ENCODE measurements at regions not wholly inside any gene's neighbourhood (a gene's known extent, or its start where the extent isn't known, plus 50 kb on each side); places are given as distances from the start of the nearest gene placed in this dataset.

- Histone ChIP-seq H3K36me3 (replicated peaks in 1 of 2; ENCODE audit: control insufficient read depth in 2 of 2, insufficient read depth in 2 of 2, low read length in 2 of 2) (no peaks in the 10 kb centered on the region), H3K4me2 (ENCODE audit: insufficient read depth, low read length, poor library complexity, severe bottlenecking) (no peak overlapping the region), H3K4me3 (ENCODE audit: low read length in 2 of 2) (no peak overlapping the region), H2BK12ac (ENCODE audit: low read length) (no peak overlapping the region), H3K79me1 (ENCODE audit: low read depth, low read length) (no peaks in the 10 kb centered on the region), H4K91ac (ENCODE audit: low read depth, low read length, poor library complexity) (no peak overlapping the region), H3K27me3 (ENCODE audit: control insufficient read depth in 3 of 3, insufficient read depth in 3 of 3, low read depth in 1 of 3, low read length in 3 of 3) (no peaks in the 10 kb centered on the region), H3K14ac (ENCODE audit: low read length) (no peak overlapping the region), H3K27ac (replicated peaks; ENCODE audit: low read length) (no peak overlapping the region), H3K9ac (ENCODE audit: low read depth, low read length, poor library complexity) (no peak overlapping the region), H3K18ac (ENCODE audit: low read length) (no peak overlapping the region), H3K4me1 (ENCODE audit: control insufficient read depth in 2 of 2, insufficient read depth in 1 of 2, low read depth in 1 of 2, low read length in 2 of 2) (peaks cover 0 to 2% of the 10 kb centered on the region in 2 donors), H3K4ac (ENCODE audit: low read length) (no peak overlapping the region), H3K23ac (ENCODE audit: low read depth, low read length, poor library complexity) (no peak overlapping the region), H2BK120ac (ENCODE audit: low read depth, low read length) (no peak overlapping the region), H2BK15ac (ENCODE audit: low read length) (no peak overlapping the region), H3K9me3 (replicated peaks in 1 of 2; ENCODE audit: control insufficient read depth in 2 of 2, insufficient read depth in 1 of 2, low read depth in 1 of 2, low read length in 2 of 2) (no peaks in the 10 kb centered on the region), H4K8ac (ENCODE audit: low read depth, low read length) (no peak overlapping the region), H2AK5ac (ENCODE audit: low read depth, low read length) (no peak overlapping the region), H2BK5ac (ENCODE audit: low read length) (no peak overlapping the region), H2AFZ (ENCODE audit: low read length) (no peak overlapping the region)
- no CpG with 5 or more reads among the region's 2 CpGs for WGBS, 2 donors (ENCODE audit: extremely low coverage in 2 of 2, insufficient read length in 2 of 2, insufficient replicate concordance in 1 of 2)
- DNase-seq (ENCODE audit: low spot score): no peak
Observed at GRCh38 chr13:34720618-34721017, 221.5 kb upstream of the NBEA start.

- H3K27me3 ChIP-seq (ENCODE audit: control insufficient read depth in 3 of 3, insufficient read depth in 3 of 3, low read depth in 1 of 3, low read length in 3 of 3): no peaks in the 10 kb centered on the region
Observed at GRCh38 chr13:34721631-34722595, 220.2 kb upstream of the NBEA start.

GRCh38 chr13:34722922-34723321, 219.1 kb upstream of the NBEA start:
- no peak overlapping the region for H3K18ac ChIP-seq (ENCODE audit: low read length)
- DNase-seq (ENCODE audit: low spot score): no peak
- H3K36me3 ChIP-seq (replicated peaks in 1 of 2; ENCODE audit: control insufficient read depth in 2 of 2, insufficient read depth in 2 of 2, low read length in 2 of 2): no peaks in the 10 kb centered on the region
- H3K9me3 ChIP-seq (replicated peaks in 1 of 2; ENCODE audit: control insufficient read depth in 2 of 2, insufficient read depth in 1 of 2, low read depth in 1 of 2, low read length in 2 of 2): no peaks in the 10 kb centered on the region
- H3K23ac ChIP-seq (ENCODE audit: low read depth, low read length, poor library complexity): no peak overlapping the region
- H2BK5ac ChIP-seq (ENCODE audit: low read length): no peak overlapping the region
- H2BK12ac ChIP-seq (ENCODE audit: low read length): no peak overlapping the region
- no peak overlapping the region for H2BK120ac ChIP-seq (ENCODE audit: low read depth, low read length)
- H3K4me3 ChIP-seq (ENCODE audit: low read length in 2 of 2): no peak overlapping the region
- no peaks in the 10 kb centered on the region for H3K79me1 ChIP-seq (ENCODE audit: low read depth, low read length)
- H2BK15ac ChIP-seq (ENCODE audit: low read length): no peak overlapping the region
- H4K91ac ChIP-seq (ENCODE audit: low read depth, low read length, poor library complexity): no peak overlapping the region
- H4K8ac ChIP-seq (ENCODE audit: low read depth, low read length): no peak overlapping the region
- peaks cover 0 to 2% of the 10 kb centered on the region in 2 donors for H3K4me1 ChIP-seq (ENCODE audit: control insufficient read depth in 2 of 2, insufficient read depth in 1 of 2, low read depth in 1 of 2, low read length in 2 of 2)
- H3K4ac ChIP-seq (ENCODE audit: low read length): no peak overlapping the region
- no peak overlapping the region for H2AK5ac ChIP-seq (ENCODE audit: low read depth, low read length)
- no peak overlapping the region for H3K9ac ChIP-seq (ENCODE audit: low read depth, low read length, poor library complexity)
- H3K4me2 ChIP-seq (ENCODE audit: insufficient read depth, low read length, poor library complexity, severe bottlenecking): no peak overlapping the region
- no peaks in the 10 kb centered on the region for H3K27me3 ChIP-seq (ENCODE audit: control insufficient read depth in 3 of 3, insufficient read depth in 3 of 3, low read depth in 1 of 3, low read length in 3 of 3)
- H3K27ac ChIP-seq (replicated peaks; ENCODE audit: low read length): no peak overlapping the region
- H2AFZ ChIP-seq (ENCODE audit: low read length): no peak overlapping the region
- H3K14ac ChIP-seq (ENCODE audit: low read length): no peak overlapping the region

More at GRCh38 chr13:34721631-34722595, 220.2 kb upstream of the NBEA start:
- no peaks in the 10 kb centered on the region for H3K79me1 ChIP-seq (ENCODE audit: low read depth, low read length)
- DNase-seq (ENCODE audit: low spot score): no peak
- H2BK120ac ChIP-seq (ENCODE audit: low read depth, low read length): no peak overlapping the region
- no peak overlapping the region for H3K4me3 ChIP-seq (ENCODE audit: low read length in 2 of 2)
- WGBS, 2 donors (ENCODE audit: extremely low coverage in 2 of 2, insufficient read length in 2 of 2, insufficient replicate concordance in 1 of 2): no CpG with 5 or more reads among the region's 3 CpGs
- no peaks in the 10 kb centered on the region for H3K36me3 ChIP-seq (replicated peaks in 1 of 2; ENCODE audit: control insufficient read depth in 2 of 2, insufficient read depth in 2 of 2, low read length in 2 of 2)
- H3K18ac ChIP-seq (ENCODE audit: low read length): no peak overlapping the region
- H3K9ac ChIP-seq (ENCODE audit: low read depth, low read length, poor library complexity): no peak overlapping the region
- H3K4me2 ChIP-seq (ENCODE audit: insufficient read depth, low read length, poor library complexity, severe bottlenecking): no peak overlapping the region
- H3K9me3 ChIP-seq (replicated peaks in 1 of 2; ENCODE audit: control insufficient read depth in 2 of 2, insufficient read depth in 1 of 2, low read depth in 1 of 2, low read length in 2 of 2): no peaks in the 10 kb centered on the region
- no peak overlapping the region for H3K23ac ChIP-seq (ENCODE audit: low read depth, low read length, poor library complexity)
- no peak overlapping the region for H2AFZ ChIP-seq (ENCODE audit: low read length)
- no peak overlapping the region for H3K14ac ChIP-seq (ENCODE audit: low read length)
- no peak overlapping the region for H3K27ac ChIP-seq (replicated peaks; ENCODE audit: low read length)
- H2BK12ac ChIP-seq (ENCODE audit: low read length): no peak overlapping the region
- H4K8ac ChIP-seq (ENCODE audit: low read depth, low read length): no peak overlapping the region
- peaks cover 0 to 2% of the 10 kb centered on the region in 2 donors for H3K4me1 ChIP-seq (ENCODE audit: control insufficient read depth in 2 of 2, insufficient read depth in 1 of 2, low read depth in 1 of 2, low read length in 2 of 2)
- H2BK5ac ChIP-seq (ENCODE audit: low read length): no peak overlapping the region
- H2AK5ac ChIP-seq (ENCODE audit: low read depth, low read length): no peak overlapping the region
- H2BK15ac ChIP-seq (ENCODE audit: low read length): no peak overlapping the region
- H4K91ac ChIP-seq (ENCODE audit: low read depth, low read length, poor library complexity): no peak overlapping the region
- no peak overlapping the region for H3K4ac ChIP-seq (ENCODE audit: low read length)

GRCh38 chr13:34730961-34731360, 211.1 kb upstream of the NBEA start:
- no peak overlapping the region for H2BK5ac ChIP-seq (ENCODE audit: low read length)
- WGBS, 2 donors (ENCODE audit: extremely low coverage in 2 of 2, insufficient read length in 2 of 2, insufficient replicate concordance in 1 of 2): no CpG with 5 or more reads among the region's 2 CpGs
- no peak overlapping the region for H2AK5ac ChIP-seq (ENCODE audit: low read depth, low read length)
- H3K79me1 ChIP-seq (ENCODE audit: low read depth, low read length): no peaks in the 10 kb centered on the region
- H3K27me3 ChIP-seq (ENCODE audit: control insufficient read depth in 3 of 3, insufficient read depth in 3 of 3, low read depth in 1 of 3, low read length in 3 of 3): no peaks in the 10 kb centered on the region
- H3K9ac ChIP-seq (ENCODE audit: low read depth, low read length, poor library complexity): no peak overlapping the region
- no peak overlapping the region for H4K91ac ChIP-seq (ENCODE audit: low read depth, low read length, poor library complexity)
- H3K9me3 ChIP-seq (replicated peaks in 1 of 2; ENCODE audit: control insufficient read depth in 2 of 2, insufficient read depth in 1 of 2, low read depth in 1 of 2, low read length in 2 of 2): peaks cover 0 to 2% of the 10 kb centered on the region in 2 donors
- H3K27ac ChIP-seq (replicated peaks; ENCODE audit: low read length): no peak overlapping the region
- no peak overlapping the region for H3K4me3 ChIP-seq (ENCODE audit: low read length in 2 of 2)
- no peak overlapping the region for H3K4me2 ChIP-seq (ENCODE audit: insufficient read depth, low read length, poor library complexity, severe bottlenecking)
- H2BK15ac ChIP-seq (ENCODE audit: low read length): no peak overlapping the region
- H2AFZ ChIP-seq (ENCODE audit: low read length): no peak overlapping the region
- H2BK120ac ChIP-seq (ENCODE audit: low read depth, low read length): no peak overlapping the region
- no peak overlapping the region for H4K8ac ChIP-seq (ENCODE audit: low read depth, low read length)
- H3K36me3 ChIP-seq (replicated peaks in 1 of 2; ENCODE audit: control insufficient read depth in 2 of 2, insufficient read depth in 2 of 2, low read length in 2 of 2): no peaks in the 10 kb centered on the region
- no peak overlapping the region for H3K18ac ChIP-seq (ENCODE audit: low read length)
- peaks cover 0 to 5% of the 10 kb centered on the region in 2 donors for H3K4me1 ChIP-seq (ENCODE audit: control insufficient read depth in 2 of 2, insufficient read depth in 1 of 2, low read depth in 1 of 2, low read length in 2 of 2)
- H3K14ac ChIP-seq (ENCODE audit: low read length): no peak overlapping the region
- no peak overlapping the region for H2BK12ac ChIP-seq (ENCODE audit: low read length)
- H3K23ac ChIP-seq (ENCODE audit: low read depth, low read length, poor library complexity): no peak overlapping the region
- DNase-seq (ENCODE audit: low spot score): no peak
- no peak overlapping the region for H3K4ac ChIP-seq (ENCODE audit: low read length)

Measured in neuronal stem cell (in vitro differentiated cells).